ENCODE measurements at regions not wholly inside any gene's neighbourhood (a gene's known extent, or its start where the extent isn't known, plus 50 kb on each side); places are given as distances from the start of the nearest gene placed in this dataset.

DNA sequence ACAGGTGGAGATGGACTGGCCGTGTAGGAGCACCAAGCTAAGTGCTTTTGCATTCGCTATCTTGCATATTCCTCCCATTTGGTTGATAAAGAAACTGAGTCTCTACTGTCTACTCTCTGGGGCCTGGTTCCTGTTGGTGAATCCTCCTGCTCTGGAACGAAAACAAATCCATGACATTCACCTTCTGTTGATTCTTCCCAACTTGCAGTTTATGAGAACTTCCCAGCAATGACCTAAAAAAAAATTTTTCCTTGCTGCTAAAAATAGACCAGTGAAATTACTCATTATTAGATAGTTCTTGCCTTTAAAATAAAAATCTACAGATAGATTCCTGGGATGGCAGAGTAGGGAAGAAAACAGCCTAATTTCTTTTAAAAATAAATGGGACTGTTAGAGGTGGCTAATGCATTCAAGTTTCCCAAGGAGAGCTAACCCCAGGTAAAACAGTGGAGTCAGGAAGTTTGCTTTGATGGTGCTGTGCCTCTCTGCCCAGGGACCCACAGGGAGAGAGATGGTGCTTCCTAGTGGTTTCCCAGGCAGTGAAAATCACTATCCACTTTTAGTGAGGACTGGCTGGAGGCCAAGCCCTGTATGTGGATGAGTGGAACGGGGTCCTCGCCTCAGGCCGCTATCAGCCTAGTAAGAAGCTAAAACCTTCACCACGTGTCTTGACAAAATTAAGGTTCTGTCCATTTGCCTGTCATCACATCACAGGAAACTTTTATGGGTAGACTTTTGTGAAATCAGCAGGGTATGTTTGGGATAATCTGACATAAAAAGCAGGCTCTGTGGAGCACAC, 68.4 kb upstream of the NR3C1 start:
- no peaks in the 10 kb centered on the region for H3K36me3 ChIP-seq (ENCODE audit: control insufficient read depth, insufficient read depth, low read length)
- H3K4me3 ChIP-seq (replicated peaks; ENCODE audit: low read depth, low read length), result no peak overlapping the region
- no peaks in the 10 kb centered on the region for H3K27me3 ChIP-seq (replicated peaks; ENCODE audit: control insufficient read depth, insufficient read depth, low read length)
- TF ChIP-seq, protein P1, sequence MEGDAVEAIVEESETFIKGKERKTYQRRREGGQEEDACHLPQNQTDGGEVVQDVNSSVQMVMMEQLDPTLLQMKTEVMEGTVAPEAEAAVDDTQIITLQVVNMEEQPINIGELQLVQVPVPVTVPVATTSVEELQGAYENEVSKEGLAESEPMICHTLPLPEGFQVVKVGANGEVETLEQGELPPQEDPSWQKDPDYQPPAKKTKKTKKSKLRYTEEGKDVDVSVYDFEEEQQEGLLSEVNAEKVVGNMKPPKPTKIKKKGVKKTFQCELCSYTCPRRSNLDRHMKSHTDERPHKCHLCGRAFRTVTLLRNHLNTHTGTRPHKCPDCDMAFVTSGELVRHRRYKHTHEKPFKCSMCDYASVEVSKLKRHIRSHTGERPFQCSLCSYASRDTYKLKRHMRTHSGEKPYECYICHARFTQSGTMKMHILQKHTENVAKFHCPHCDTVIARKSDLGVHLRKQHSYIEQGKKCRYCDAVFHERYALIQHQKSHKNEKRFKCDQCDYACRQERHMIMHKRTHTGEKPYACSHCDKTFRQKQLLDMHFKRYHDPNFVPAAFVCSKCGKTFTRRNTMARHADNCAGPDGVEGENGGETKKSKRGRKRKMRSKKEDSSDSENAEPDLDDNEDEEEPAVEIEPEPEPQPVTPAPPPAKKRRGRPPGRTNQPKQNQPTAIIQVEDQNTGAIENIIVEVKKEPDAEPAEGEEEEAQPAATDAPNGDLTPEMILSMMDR (IDR thresholded peaks at IDR 0.05; ENCODE audit: insufficient read depth, low read length, poor library complexity, severe bottlenecking), result no peak
- no peak for DNase-seq (ENCODE audit: extremely low read depth, insufficient read length)

DNA sequence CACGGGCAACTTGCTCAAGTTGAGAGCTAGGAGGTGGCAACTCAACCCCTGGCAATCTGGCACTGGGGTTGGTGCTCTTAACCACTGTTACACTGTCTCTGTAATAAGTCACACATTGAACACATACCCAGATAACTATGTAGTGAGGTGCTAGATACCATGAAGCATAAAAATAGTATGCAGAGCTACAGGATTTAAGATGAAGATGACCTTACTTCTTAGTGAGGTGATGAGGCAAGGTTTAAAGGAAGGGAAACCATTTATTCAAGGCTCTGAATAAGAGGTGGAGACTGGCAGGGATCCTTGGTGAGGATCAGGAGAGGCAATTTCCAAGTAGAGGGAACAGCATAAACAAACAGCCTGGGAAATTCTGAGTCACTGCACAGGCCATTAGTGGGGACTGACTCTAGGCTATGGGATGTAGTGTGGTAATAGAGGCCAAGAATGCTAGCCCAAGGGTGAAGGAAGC, 67.6 kb upstream of the NR3C1 start:
- H3K36me3 ChIP-seq (ENCODE audit: control insufficient read depth, insufficient read depth, low read length), result no peaks in the 10 kb centered on the region
- TF ChIP-seq, protein P1 (IDR thresholded peaks at IDR 0.05; ENCODE audit: insufficient read depth, low read length, poor library complexity, severe bottlenecking), result no peak
- no peaks in the 10 kb centered on the region for H3K27me3 ChIP-seq (replicated peaks; ENCODE audit: control insufficient read depth, insufficient read depth, low read length)
- no peak overlapping the region for H3K4me3 ChIP-seq (replicated peaks; ENCODE audit: low read depth, low read length)
- DNase-seq (ENCODE audit: extremely low read depth, insufficient read length), result no peak

DNA sequence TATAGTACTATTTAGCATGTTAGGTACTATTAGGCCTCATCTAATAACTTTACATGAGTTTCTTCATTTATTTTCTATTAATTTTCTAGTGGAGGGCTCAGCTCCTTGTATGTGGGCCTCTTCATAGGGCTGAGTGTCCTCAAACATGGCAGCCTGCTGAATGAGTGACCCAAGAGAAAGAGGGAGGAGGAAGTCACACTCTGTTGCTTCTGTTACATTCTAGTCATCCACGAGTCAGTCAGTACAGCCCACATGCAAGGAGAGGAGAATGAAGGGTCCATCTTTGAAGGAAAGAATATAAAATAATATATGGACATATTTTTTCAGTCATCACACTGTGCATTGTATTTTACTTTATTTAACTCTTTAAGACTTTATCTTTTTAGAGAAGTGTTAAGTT, 66.6 kb upstream of the NR3C1 start:
- DNase-seq (ENCODE audit: extremely low read depth, insufficient read length), result no peak
- no peak overlapping the region for H3K4me3 ChIP-seq (replicated peaks; ENCODE audit: low read depth, low read length)
- H3K36me3 ChIP-seq (ENCODE audit: control insufficient read depth, insufficient read depth, low read length), result no peaks in the 10 kb centered on the region
- no peaks in the 10 kb centered on the region for H3K27me3 ChIP-seq (replicated peaks; ENCODE audit: control insufficient read depth, insufficient read depth, low read length)
- TF ChIP-seq, protein P1 (IDR thresholded peaks at IDR 0.05; ENCODE audit: insufficient read depth, low read length, poor library complexity, severe bottlenecking), result no peak

- Histone ChIP-seq H3K4me3 (replicated peaks; ENCODE audit: low read depth, low read length) (no peak overlapping the region), H3K36me3 (ENCODE audit: control insufficient read depth, insufficient read depth, low read length) (no peaks in the 10 kb centered on the region), H3K27me3 (replicated peaks; ENCODE audit: control insufficient read depth, insufficient read depth, low read length) (no peaks in the 10 kb centered on the region)
- DNase-seq (ENCODE audit: extremely low read depth, insufficient read length), result no peak
- TF ChIP-seq, protein P1 (IDR thresholded peaks at IDR 0.05; ENCODE audit: insufficient read depth, low read length, poor library complexity, severe bottlenecking), result no peak
Observed at GRCh38 chr5:143469125-143469524, 65.6 kb upstream of the NR3C1 start.

DNA sequence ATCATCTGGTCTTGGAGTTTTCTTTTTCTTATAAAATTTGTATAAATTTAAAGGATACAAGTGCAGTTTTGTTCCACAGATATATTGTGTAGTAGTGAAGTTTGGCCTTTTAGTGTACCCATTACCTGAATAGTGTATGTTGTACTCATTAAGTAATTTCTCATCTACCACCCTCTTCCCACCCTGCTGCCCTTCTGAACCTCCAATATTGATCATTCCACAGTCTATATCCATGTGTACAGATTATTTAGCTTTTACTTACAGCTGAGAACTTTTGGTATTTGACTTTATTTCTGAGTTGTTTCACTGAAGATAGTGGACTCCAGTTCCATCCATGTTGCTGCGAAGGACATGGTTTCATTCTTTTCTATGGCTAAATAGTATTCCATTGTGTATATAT, 63.1 kb upstream of the NR3C1 start:
- TF ChIP-seq, protein P1 (IDR thresholded peaks at IDR 0.05; ENCODE audit: insufficient read depth, low read length, poor library complexity, severe bottlenecking), result no peak
- no peak for DNase-seq (ENCODE audit: extremely low read depth, insufficient read length)
- H3K27me3 ChIP-seq (replicated peaks; ENCODE audit: control insufficient read depth, insufficient read depth, low read length), result no peaks in the 10 kb centered on the region
- H3K36me3 ChIP-seq (ENCODE audit: control insufficient read depth, insufficient read depth, low read length), result no peaks in the 10 kb centered on the region
- no peak overlapping the region for H3K4me3 ChIP-seq (replicated peaks; ENCODE audit: low read depth, low read length)
